ENCODE measurements at regions not wholly inside any gene's neighbourhood (a gene's known extent, or its start where the extent isn't known, plus 50 kb on each side); places are given as distances from the start of the nearest gene placed in this dataset.

- Histone ChIP-seq H3K4me3 (no peak overlapping the region), H4K20me1 (ENCODE audit: control insufficient read depth, insufficient read depth) (no peaks in the 10 kb centered on the region), H3K36me3 (ENCODE audit: control insufficient read depth in 2 of 2, insufficient read depth in 2 of 2, low read length in 1 of 2) (no peaks in the 10 kb centered on the region), H3K27me3 (replicated peaks in 1 of 2; ENCODE audit: control insufficient read depth in 2 of 2, insufficient read depth in 2 of 2, low read length in 1 of 2) (no peaks in the 10 kb centered on the region; a peak in 1 of 4 replicates), H3K4me1 (ENCODE audit: control insufficient read depth, insufficient read depth, low read length) (no peaks in the 10 kb centered on the region), H3K27ac (ENCODE audit: control insufficient read depth, insufficient read depth) (no peak overlapping the region), H3K9ac (ENCODE audit: control insufficient read depth, insufficient read depth, low read length) (no peak overlapping the region), H3K4me2 (ENCODE audit: control insufficient read depth, insufficient read depth) (no peak overlapping the region), H2AFZ (ENCODE audit: control insufficient read depth, low read depth, low read length) (no peak overlapping the region), H3K79me2 (ENCODE audit: control insufficient read depth, insufficient read depth, low read length) (no peaks in the 10 kb centered on the region), H3K9me3 (replicated peaks; ENCODE audit: control insufficient read depth, insufficient read depth, low read length) (no peaks in the 10 kb centered on the region)
- DNase-seq (ENCODE audit: low read depth, low spot score) (no peak), FAIRE-seq (no peak), ATAC-seq (no peak)
- CTCF ChIA-PET = interaction anchor here (0.6 kb wide), 1 partner anchor 985 kb away, joined by 5 read pairs; no protein-coding TSS in a partner anchor
- no TSS peak for BruUV-seq (replicated peaks)
- in situ Hi-C loops (cut with MboI) = no loop called here
- 4% methylated on average over 1 of the region's 1 CpG for WGBS (ENCODE audit: insufficient coverage, insufficient replicate concordance, low lambda C conversion rate, missing lambda C conversion rate)
- intact Hi-C loops (cut with micrococcal nuclease; ENCODE audit: unreplicated experiment) = no loop called here
- RAD21 ChIA-PET (ENCODE audit: unreplicated experiment) = no interaction called here
- SMC1A ChIA-PET (ENCODE audit: uncharacterized antibody, unreplicated experiment) = no interaction called here
- POLR2A ChIA-PET = no interaction called here
- TF ChIP-seq TCF3 (IDR thresholded peaks at IDR 0.05; ENCODE audit: borderline replicate concordance, insufficient read depth, low read depth, low read length) (no peak), SRF (IDR thresholded peaks at IDR 0.05; ENCODE audit: low read depth in 2 of 2, low read length in 2 of 2) (no peak), BHLHE40 (IDR thresholded peaks at IDR 0.05; ENCODE audit: borderline replicate concordance in 1 of 2, low read depth in 2 of 2, low read length in 1 of 2) (no peak), CTCF (IDR thresholded peaks at IDR 0.05 in 2 of 3, conservative IDR thresholded peaks at IDR 0.05 in 1 of 3; ENCODE audit: control insufficient read depth in 2 of 3, extremely low read depth in 1 of 3, insufficient read depth in 1 of 3, low read depth in 3 of 3, low read length in 3 of 3) (no peak), REST (IDR thresholded peaks at IDR 0.05; ENCODE audit: low read depth, low read length) (no peak), MXI1 (IDR thresholded peaks at IDR 0.05; ENCODE audit: low read depth, low read length) (no peak), SMC3 (IDR thresholded peaks at IDR 0.05; ENCODE audit: borderline replicate concordance, low read length) (no peak), CHD2 (IDR thresholded peaks at IDR 0.05; ENCODE audit: borderline replicate concordance, low read depth, low read length) (no peak), RB1 (IDR thresholded peaks at IDR 0.05; ENCODE audit: borderline replicate concordance) (no peak), YBX1 (IDR thresholded peaks at IDR 0.05) (no peak), ETV6 (conservative IDR thresholded peaks at IDR 0.05 in 1 of 2, IDR thresholded peaks at IDR 0.05 in 1 of 2; ENCODE audit: borderline replicate concordance in 1 of 2, low read depth in 1 of 2) (no peak), SREBF1 (IDR thresholded peaks at IDR 0.05; ENCODE audit: low read length) (no peak)
- TF ChIP-seq, protein P1, sequence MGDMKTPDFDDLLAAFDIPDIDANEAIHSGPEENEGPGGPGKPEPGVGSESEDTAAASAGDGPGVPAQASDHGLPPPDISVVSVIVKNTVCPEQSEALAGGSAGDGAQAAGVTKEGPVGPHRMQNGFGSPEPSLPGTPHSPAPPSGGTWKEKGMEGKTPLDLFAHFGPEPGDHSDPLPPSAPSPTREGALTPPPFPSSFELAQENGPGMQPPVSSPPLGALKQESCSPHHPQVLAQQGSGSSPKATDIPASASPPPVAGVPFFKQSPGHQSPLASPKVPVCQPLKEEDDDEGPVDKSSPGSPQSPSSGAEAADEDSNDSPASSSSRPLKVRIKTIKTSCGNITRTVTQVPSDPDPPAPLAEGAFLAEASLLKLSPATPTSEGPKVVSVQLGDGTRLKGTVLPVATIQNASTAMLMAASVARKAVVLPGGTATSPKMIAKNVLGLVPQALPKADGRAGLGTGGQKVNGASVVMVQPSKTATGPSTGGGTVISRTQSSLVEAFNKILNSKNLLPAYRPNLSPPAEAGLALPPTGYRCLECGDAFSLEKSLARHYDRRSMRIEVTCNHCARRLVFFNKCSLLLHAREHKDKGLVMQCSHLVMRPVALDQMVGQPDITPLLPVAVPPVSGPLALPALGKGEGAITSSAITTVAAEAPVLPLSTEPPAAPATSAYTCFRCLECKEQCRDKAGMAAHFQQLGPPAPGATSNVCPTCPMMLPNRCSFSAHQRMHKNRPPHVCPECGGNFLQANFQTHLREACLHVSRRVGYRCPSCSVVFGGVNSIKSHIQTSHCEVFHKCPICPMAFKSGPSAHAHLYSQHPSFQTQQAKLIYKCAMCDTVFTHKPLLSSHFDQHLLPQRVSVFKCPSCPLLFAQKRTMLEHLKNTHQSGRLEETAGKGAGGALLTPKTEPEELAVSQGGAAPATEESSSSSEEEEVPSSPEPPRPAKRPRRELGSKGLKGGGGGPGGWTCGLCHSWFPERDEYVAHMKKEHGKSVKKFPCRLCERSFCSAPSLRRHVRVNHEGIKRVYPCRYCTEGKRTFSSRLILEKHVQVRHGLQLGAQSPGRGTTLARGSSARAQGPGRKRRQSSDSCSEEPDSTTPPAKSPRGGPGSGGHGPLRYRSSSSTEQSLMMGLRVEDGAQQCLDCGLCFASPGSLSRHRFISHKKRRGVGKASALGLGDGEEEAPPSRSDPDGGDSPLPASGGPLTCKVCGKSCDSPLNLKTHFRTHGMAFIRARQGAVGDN (IDR thresholded peaks at IDR 0.05) = no peak
- TF ChIP-seq, protein P2, sequence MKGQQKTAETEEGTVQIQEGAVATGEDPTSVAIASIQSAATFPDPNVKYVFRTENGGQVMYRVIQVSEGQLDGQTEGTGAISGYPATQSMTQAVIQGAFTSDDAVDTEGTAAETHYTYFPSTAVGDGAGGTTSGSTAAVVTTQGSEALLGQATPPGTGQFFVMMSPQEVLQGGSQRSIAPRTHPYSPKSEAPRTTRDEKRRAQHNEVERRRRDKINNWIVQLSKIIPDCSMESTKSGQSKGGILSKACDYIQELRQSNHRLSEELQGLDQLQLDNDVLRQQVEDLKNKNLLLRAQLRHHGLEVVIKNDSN (IDR thresholded peaks at IDR 0.05; ENCODE audit: borderline replicate concordance, extremely low read length, insufficient read depth, low read depth, low read length) = no peak
Observed at GRCh38 chr4:149881744-149882143, 66.1 kb upstream of the IQCM start.

All from GM12878 (cell line).